CD14-positive monocyte (primary cell): ENCODE measurements at regions not wholly inside any gene's neighbourhood (a gene's known extent, or its start where the extent isn't known, plus 50 kb on each side); places are given as distances from the start of the nearest gene placed in this dataset.

Experiments
- DNase-seq, 3 donors: peaks; one replicate each; pipeline ENCODE4 v3.0.0-alpha.2; 2011 to 2022
- H2AFZ ChIP-seq: 2 replicates; pipeline ENCODE4 v1.6.0; 2012; ENCODE audit warnings: mild to moderate bottlenecking, low read depth, low read length, inconsistent platforms; ENCODE audit not compliant: insufficient read depth, poor library complexity, severe bottlenecking
- H3K27ac ChIP-seq, 2 donors: 1 replicate in 1 of 2; 2 replicates in 1 of 2; pipeline ENCODE4 v1.5.1; 2012 to 2013; ENCODE audit warnings: low read length in 2 of 2, control low read depth in 1 of 2, inconsistent platforms in 1 of 2, low read depth in 1 of 2, mild to moderate bottlenecking in 1 of 2
- H3K27me3 ChIP-seq, 2 donors: one replicate each; pipeline versions ENCODE4 v1.6.0 to v1.6.1; 2011 to 2013; ENCODE audit warnings: low read length in 2 of 2; ENCODE audit not compliant: control insufficient read depth in 2 of 2, insufficient read depth in 2 of 2
- H3K36me3 ChIP-seq, 2 donors: replicated peaks in 1 of 2; 1 replicate in 1 of 2; 2 replicates in 1 of 2; pipeline versions ENCODE4 v1.5.1 to v1.6.1; 2012 to 2013; ENCODE audit warnings: low read length in 2 of 2, control low read depth in 1 of 2, inconsistent platforms in 1 of 2, mild to moderate bottlenecking in 1 of 2; ENCODE audit not compliant: insufficient read depth in 2 of 2, control insufficient read depth in 1 of 2
- H3K4me1 ChIP-seq, 2 donors: 1 replicate in 1 of 2; 2 replicates in 1 of 2; pipeline versions ENCODE4 v1.5.1 to v1.6.1; 2012 to 2013; ENCODE audit warnings: low read length in 2 of 2, control low read depth in 1 of 2, inconsistent platforms in 1 of 2, mild to moderate bottlenecking in 1 of 2, moderate library complexity in 1 of 2; ENCODE audit not compliant: insufficient read depth in 2 of 2, control insufficient read depth in 1 of 2
- H3K4me2 ChIP-seq: replicated peaks from 2 replicates; pipeline ENCODE3; 2012; ENCODE audit warnings: low read length, moderate library complexity, mild to moderate bottlenecking; ENCODE audit not compliant: poor library complexity, severe bottlenecking; ENCODE audit errors: extremely low read depth
- H3K4me3 ChIP-seq, 3 experiments: fragments of 200-600 bp in 1 of 3; sonication (generic) in 1 of 3; replicated peaks in 1 of 3; 1 replicate in 2 of 3; 2 replicates in 1 of 3; pipeline ENCODE4 v1.5.1; 2011 to 2013; ENCODE audit warnings: low read length in 3 of 3, mild to moderate bottlenecking in 3 of 3, control low read depth in 2 of 3, low read depth in 2 of 3, inconsistent platforms in 1 of 3, moderate library complexity in 1 of 3
- H3K79me2 ChIP-seq: 2 replicates; pipeline ENCODE4 v1.6.0; 2012; ENCODE audit warnings: mild to moderate bottlenecking, control low read depth, inconsistent platforms, low read length, moderate library complexity; ENCODE audit not compliant: insufficient read depth
- H3K9ac ChIP-seq: 2 replicates; pipeline ENCODE4 v1.6.0; 2017; ENCODE audit warnings: low read length, mild to moderate bottlenecking; ENCODE audit not compliant: insufficient read depth, poor library complexity, severe bottlenecking
- H3K9me3 ChIP-seq, 2 donors: replicated peaks in 1 of 2; 1 replicate in 1 of 2; 2 replicates in 1 of 2; pipeline versions ENCODE4 v1.5.1 to v1.6.1; 2012 to 2013; ENCODE audit warnings: low read length in 2 of 2, control low read depth in 1 of 2; ENCODE audit not compliant: control insufficient read depth in 1 of 2, insufficient read depth in 1 of 2
- H4K20me1 ChIP-seq: 2 replicates; pipeline ENCODE4 v1.6.0; 2012; ENCODE audit warnings: mild to moderate bottlenecking, low read length, control low read depth, moderate library complexity; ENCODE audit not compliant: insufficient read depth
- H3K27ac Mint-ChIP-seq, 7 donors: one replicate each; pipeline ENCODE4 v1.8.0; 2020; ENCODE audit warnings: mild to moderate bottlenecking in 7 of 7, mixed read lengths in 7 of 7, moderate library complexity in 6 of 7, inconsistent platforms in 2 of 7
- H3K27me3 Mint-ChIP-seq, 3 donors: one replicate each; pipeline ENCODE4 v1.8.0; 2021 to 2022; ENCODE audit warnings: low read depth in 3 of 3, mild to moderate bottlenecking in 3 of 3, mixed read lengths in 3 of 3, moderate library complexity in 3 of 3, inconsistent platforms in 1 of 3
- H3K36me3 Mint-ChIP-seq, 2 donors: one replicate each; pipeline ENCODE4 v1.8.0; 2020; ENCODE audit warnings: mixed read lengths in 2 of 2, inconsistent platforms in 1 of 2, mild to moderate bottlenecking in 1 of 2
- H3K4me1 Mint-ChIP-seq: one replicate; pipeline ENCODE4 v1.8.0; 2020; ENCODE audit warnings: mild to moderate bottlenecking, mixed read lengths
- H3K4me3 Mint-ChIP-seq, 2 donors: one replicate each; pipeline ENCODE4 v1.8.0; 2020; ENCODE audit warnings: mild to moderate bottlenecking in 2 of 2, mixed read lengths in 2 of 2, moderate library complexity in 1 of 2
- H3K9me3 Mint-ChIP-seq, 7 donors: one replicate each; pipeline ENCODE4 v1.8.0; 2020 to 2022; ENCODE audit warnings: mixed read lengths in 7 of 7, mild to moderate bottlenecking in 6 of 7, moderate library complexity in 6 of 7, inconsistent platforms in 2 of 7
- CTCF ChIP-seq: fragments of 200-600 bp; IDR thresholded peaks from one replicate; pipeline ENCODE4 v1.8.0; 2022; ENCODE audit warnings: antibody characterized with exemption, mild to moderate bottlenecking
- WGBS: methylation state at CpG from one replicate; pipeline ENCODE4 v1.1.5; 2013; ENCODE audit warnings: missing lambda C conversion rate; ENCODE audit not compliant: insufficient coverage; 5-methylcytosine and 5-hydroxymethylcytosine counted together
- intact Hi-C, 2 donors: fragments of 100-400 bp; cut with micrococcal nuclease; formaldehyde crosslinking; loops; one replicate each; pipeline versions ENCODE4 v1.15.0 to v1.15.1; 2023

- Histone ChIP-seq H2AFZ (no peak overlapping the region), H3K4me1 (no peaks in the 10 kb centered on the region), H3K4me2 (no peak overlapping the region), H3K36me3 (no peaks in the 10 kb centered on the region), H3K27me3 (no peaks in the 10 kb centered on the region), H3K9ac (no peak overlapping the region), H3K9me3 (no peaks in the 10 kb centered on the region), H3K79me2 (no peaks in the 10 kb centered on the region), H3K4me3 (no peak overlapping the region), H4K20me1 (no peaks in the 10 kb centered on the region), H3K27ac (no peak overlapping the region)
- no peak overlapping the region for H3K27ac Mint-ChIP-seq
- no CpG with 5 or more reads among the region's 1 CpG for WGBS
- H3K4me3 Mint-ChIP-seq: no peak overlapping the region
- no peak for TF ChIP-seq CTCF
- DNase-seq: no peak
- intact Hi-C loops: no loop called here
- no peaks in the 10 kb centered on the region for H3K36me3 Mint-ChIP-seq
- H3K4me1 Mint-ChIP-seq: no peaks in the 10 kb centered on the region
- no peaks in the 10 kb centered on the region for H3K27me3 Mint-ChIP-seq
- H3K9me3 Mint-ChIP-seq: peaks cover 0 to 6% (median 3%) of the 10 kb centered on the region in 7 donors
These were observed 381.7 kb upstream of the PCDH20 start for GRCh38 chr13:61797397-61797796.

GRCh38 chr13:61795580-61795979 lies 379.9 kb upstream of the PCDH20 start:
- TF ChIP-seq CTCF: no peak
- DNase-seq: no peak

More at GRCh38 chr13:61795580-61795979, 379.9 kb upstream of the PCDH20 start:
- H3K36me3 Mint-ChIP-seq: no peaks in the 10 kb centered on the region
- no peaks in the 10 kb centered on the region for H3K27me3 Mint-ChIP-seq
- no peak overlapping the region for H3K9ac ChIP-seq
- intact Hi-C loops: no loop called here
- no peak overlapping the region for H2AFZ ChIP-seq
- H3K4me3 ChIP-seq: no peak overlapping the region
- H3K27ac ChIP-seq: no peak overlapping the region
- H3K4me1 ChIP-seq: no peaks in the 10 kb centered on the region
- no CpG with 5 or more reads among the region's 1 CpG for WGBS
- no peak overlapping the region for H3K4me3 Mint-ChIP-seq
- peaks cover 0 to 6% (median 0%) of the 10 kb centered on the region in 7 donors for H3K9me3 Mint-ChIP-seq
- no peaks in the 10 kb centered on the region for H3K36me3 ChIP-seq
- no peaks in the 10 kb centered on the region for H3K27me3 ChIP-seq
- H3K27ac Mint-ChIP-seq: no peak overlapping the region
- no peaks in the 10 kb centered on the region for H3K9me3 ChIP-seq
- no peaks in the 10 kb centered on the region for H3K4me1 Mint-ChIP-seq
- H3K4me2 ChIP-seq: no peak overlapping the region
- H4K20me1 ChIP-seq: no peaks in the 10 kb centered on the region
- no peaks in the 10 kb centered on the region for H3K79me2 ChIP-seq
